Loucy (cell line): ENCODE measurements at regions not wholly inside any gene's neighbourhood (a gene's known extent, or its start where the extent isn't known, plus 50 kb on each side); places are given as distances from the start of the nearest gene placed in this dataset.

Experiments
- EZH2phosphoT487 ChIP-seq: fragments of 200-600 bp; IDR thresholded peaks from 2 replicates; pipeline ENCODE4 v1.6.1; 2018; ENCODE audit warnings: antibody characterized with exemption, mild to moderate bottlenecking, moderate library complexity, borderline replicate concordance
- TF ChIP-seq, protein P1 (sequence below): fragments of 200-600 bp; sonication (generic); conservative IDR thresholded peaks from 2 replicates; pipeline ENCODE4 v1.5.1; 2014; ENCODE audit warnings: mild to moderate bottlenecking, antibody characterized with exemption, low read length

DNA sequence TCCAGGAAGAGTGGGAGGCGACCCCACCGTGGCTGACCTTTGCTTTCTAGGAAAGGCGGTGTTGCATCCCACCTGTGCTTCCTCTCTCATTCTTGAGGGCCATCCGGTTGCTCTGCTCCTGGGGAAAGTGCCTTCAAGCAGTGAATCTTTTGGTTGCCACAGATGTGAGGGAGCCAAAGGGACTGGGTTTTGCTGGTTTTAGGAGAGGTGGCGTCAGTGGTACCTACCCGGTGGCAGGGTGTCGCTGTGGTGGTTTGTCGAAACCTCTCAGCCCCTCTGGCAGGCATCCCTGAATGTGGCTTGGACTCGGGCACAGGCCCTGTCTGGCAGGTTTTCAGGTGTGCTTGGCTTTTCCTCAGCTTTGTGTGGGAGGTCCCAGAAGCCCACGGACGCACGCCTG is 611.5 kb downstream of the KCNJ18 start:
- TF ChIP-seq, protein P1, sequence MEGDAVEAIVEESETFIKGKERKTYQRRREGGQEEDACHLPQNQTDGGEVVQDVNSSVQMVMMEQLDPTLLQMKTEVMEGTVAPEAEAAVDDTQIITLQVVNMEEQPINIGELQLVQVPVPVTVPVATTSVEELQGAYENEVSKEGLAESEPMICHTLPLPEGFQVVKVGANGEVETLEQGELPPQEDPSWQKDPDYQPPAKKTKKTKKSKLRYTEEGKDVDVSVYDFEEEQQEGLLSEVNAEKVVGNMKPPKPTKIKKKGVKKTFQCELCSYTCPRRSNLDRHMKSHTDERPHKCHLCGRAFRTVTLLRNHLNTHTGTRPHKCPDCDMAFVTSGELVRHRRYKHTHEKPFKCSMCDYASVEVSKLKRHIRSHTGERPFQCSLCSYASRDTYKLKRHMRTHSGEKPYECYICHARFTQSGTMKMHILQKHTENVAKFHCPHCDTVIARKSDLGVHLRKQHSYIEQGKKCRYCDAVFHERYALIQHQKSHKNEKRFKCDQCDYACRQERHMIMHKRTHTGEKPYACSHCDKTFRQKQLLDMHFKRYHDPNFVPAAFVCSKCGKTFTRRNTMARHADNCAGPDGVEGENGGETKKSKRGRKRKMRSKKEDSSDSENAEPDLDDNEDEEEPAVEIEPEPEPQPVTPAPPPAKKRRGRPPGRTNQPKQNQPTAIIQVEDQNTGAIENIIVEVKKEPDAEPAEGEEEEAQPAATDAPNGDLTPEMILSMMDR = no peak
- TF ChIP-seq EZH2phosphoT487 = no peak
